Suprapubic skin (tissue), 4 donors: ENCODE measurements at regions not wholly inside any gene's neighbourhood (a gene's known extent, or its start where the extent isn't known, plus 50 kb on each side); places are given as distances from the start of the nearest gene placed in this dataset.

Experiments
- DNase-seq, 2 donors: peaks; one replicate each; pipeline ENCODE4 v3.0.0-alpha.2; 2019; ENCODE audit warnings: low spot score in 2 of 2
- H3K27ac ChIP-seq: fragments of 200-600 bp; sonication (generic); one replicate; pipeline ENCODE4 v1.5.1; 2019
- H3K27me3 ChIP-seq: fragments of 200-600 bp; sonication (generic); one replicate; pipeline ENCODE4 v1.5.1; 2019
- H3K36me3 ChIP-seq: fragments of 200-600 bp; sonication (generic); one replicate; pipeline ENCODE4 v1.5.1; 2019
- H3K4me1 ChIP-seq: fragments of 200-600 bp; sonication (generic); one replicate; pipeline ENCODE4 v1.5.1; 2019
- H3K4me3 ChIP-seq: fragments of 200-600 bp; sonication (generic); one replicate; pipeline ENCODE4 v1.5.1; 2019; ENCODE audit warnings: mild to moderate bottlenecking
- H3K9me3 ChIP-seq: fragments of 200-600 bp; sonication (generic); one replicate; pipeline ENCODE4 v1.5.1; 2019
- CTCF ChIP-seq, 2 donors: fragments of 200-600 bp in 1 of 2; fragments of 450-650 bp in 1 of 2; sonication (generic) in 1 of 2; IDR thresholded peaks; one replicate each; pipeline ENCODE4 v1.5.1; 2016 to 2019; ENCODE audit warnings: antibody characterized with exemption in 2 of 2, mild to moderate bottlenecking in 1 of 2, moderate library complexity in 1 of 2
- EP300 ChIP-seq: sonication (generic); formaldehyde crosslinking; IDR thresholded peaks from one replicate; pipeline ENCODE4 v1.6.1; 2017; ENCODE audit warnings: antibody characterized with exemption
- POLR2A ChIP-seq, 2 donors: fragments of 450-650 bp; IDR thresholded peaks; one replicate each; pipeline ENCODE4 v1.6.1; 2017; ENCODE audit warnings: antibody characterized with exemption in 2 of 2, mild to moderate bottlenecking in 2 of 2, moderate library complexity in 2 of 2
- POLR2AphosphoS5 ChIP-seq, 3 donors: sonication (generic); formaldehyde crosslinking; IDR thresholded peaks; one replicate each; pipeline ENCODE4 v1.6.1; 2017; ENCODE audit warnings: antibody characterized with exemption in 3 of 3
- WGBS: methylation state at CpG from one replicate; pipeline ENCODE4 v1.1.5; 2018; 5-methylcytosine and 5-hydroxymethylcytosine counted together

- Histone ChIP-seq H3K27ac (no peak overlapping the region), H3K4me1 (no peaks in the 10 kb centered on the region), H3K27me3 (no peaks in the 10 kb centered on the region), H3K4me3 (no peak overlapping the region), H3K9me3 (no peaks in the 10 kb centered on the region), H3K36me3 (no peaks in the 10 kb centered on the region)
- DNase-seq, result no peak
- TF ChIP-seq POLR2A (IDR thresholded peaks at IDR 0.05), result no peak
- TF ChIP-seq CTCF (IDR thresholded peaks at IDR 0.05), result no peak
- no peak for TF ChIP-seq POLR2AphosphoS5 (IDR thresholded peaks at IDR 0.05)
- TF ChIP-seq EP300, result no peak
- WGBS, result 94% methylated on average over 6 of the region's 6 CpGs
These were observed 295.1 kb downstream of the GALR1 start for GRCh38 chr18:77544792-77545191.

GRCh38 chr18:77547757-77548156, 298.1 kb downstream of the GALR1 start:
- Histone ChIP-seq H3K4me3 (no peak overlapping the region), H3K27ac (no peak overlapping the region), H3K36me3 (no peaks in the 10 kb centered on the region), H3K9me3 (no peaks in the 10 kb centered on the region), H3K27me3 (no peaks in the 10 kb centered on the region), H3K4me1 (no peaks in the 10 kb centered on the region)
- TF ChIP-seq CTCF (IDR thresholded peaks at IDR 0.05), result no peak
- TF ChIP-seq POLR2AphosphoS5 (IDR thresholded peaks at IDR 0.05), result no peak
- no peak for TF ChIP-seq EP300
- TF ChIP-seq POLR2A (IDR thresholded peaks at IDR 0.05), result no peak
- WGBS, result 63% methylated on average over 5 of the region's 5 CpGs
- no peak for DNase-seq

- H3K4me3 ChIP-seq, result no peak overlapping the region
- no peak overlapping the region for H3K27ac ChIP-seq
- no peaks in the 10 kb centered on the region for H3K9me3 ChIP-seq
- no peaks in the 10 kb centered on the region for H3K36me3 ChIP-seq
- no peaks in the 10 kb centered on the region for H3K27me3 ChIP-seq
- no peaks in the 10 kb centered on the region for H3K4me1 ChIP-seq
- no peak for DNase-seq
- WGBS, result 62% methylated on average over 8 of the region's 8 CpGs
- TF ChIP-seq POLR2A (IDR thresholded peaks at IDR 0.05), result no peak
- no peak for TF ChIP-seq EP300
- no peak for TF ChIP-seq POLR2AphosphoS5 (IDR thresholded peaks at IDR 0.05)
- no peak for TF ChIP-seq CTCF (IDR thresholded peaks at IDR 0.05)
These were observed 299.3 kb downstream of the GALR1 start for GRCh38 chr18:77548790-77549420.

GRCh38 chr18:77550625-77551024, 301.0 kb downstream of the GALR1 start:
- Histone ChIP-seq H3K9me3 (no peaks in the 10 kb centered on the region), H3K36me3 (no peaks in the 10 kb centered on the region), H3K27ac (no peak overlapping the region), H3K4me1 (no peaks in the 10 kb centered on the region), H3K27me3 (no peaks in the 10 kb centered on the region), H3K4me3 (no peak overlapping the region)
- TF ChIP-seq POLR2AphosphoS5 (IDR thresholded peaks at IDR 0.05), result no peak
- DNase-seq, result no peak
- WGBS, result 72% methylated on average over 5 of the region's 5 CpGs

GRCh38 chr18:77551055-77551454, 301.4 kb downstream of the GALR1 start:
- 79% methylated on average over 3 of the region's 3 CpGs for WGBS
- H3K4me3 ChIP-seq, result no peak overlapping the region
- no peaks in the 10 kb centered on the region for H3K27me3 ChIP-seq
- DNase-seq, result no peak
- H3K36me3 ChIP-seq, result no peaks in the 10 kb centered on the region
- no peaks in the 10 kb centered on the region for H3K9me3 ChIP-seq
- no peak for TF ChIP-seq POLR2A (IDR thresholded peaks at IDR 0.05)
- no peak for TF ChIP-seq POLR2AphosphoS5 (IDR thresholded peaks at IDR 0.05)
- TF ChIP-seq CTCF (IDR thresholded peaks at IDR 0.05), result no peak
- no peak for TF ChIP-seq EP300
- H3K4me1 ChIP-seq, result no peaks in the 10 kb centered on the region
- H3K27ac ChIP-seq, result no peak overlapping the region

- no peak for DNase-seq
- 83% methylated on average over 3 of the region's 3 CpGs for WGBS
These were observed 303.3 kb downstream of the GALR1 start for GRCh38 chr18:77552945-77553344.

More at GRCh38 chr18:77552945-77553344, 303.3 kb downstream of the GALR1 start:
- H3K9me3 ChIP-seq, result no peaks in the 10 kb centered on the region
- H3K27me3 ChIP-seq, result no peaks in the 10 kb centered on the region
- H3K36me3 ChIP-seq, result no peaks in the 10 kb centered on the region
- no peak for TF ChIP-seq CTCF (IDR thresholded peaks at IDR 0.05)
- no peak for TF ChIP-seq POLR2AphosphoS5 (IDR thresholded peaks at IDR 0.05)
- TF ChIP-seq EP300, result no peak
- TF ChIP-seq POLR2A (IDR thresholded peaks at IDR 0.05), result no peak
- H3K27ac ChIP-seq, result no peak overlapping the region
- H3K4me3 ChIP-seq, result no peak overlapping the region
- H3K4me1 ChIP-seq, result no peaks in the 10 kb centered on the region
